Loucy (cell line): ENCODE measurements at regions not wholly inside any gene's neighbourhood (a gene's known extent, or its start where the extent isn't known, plus 50 kb on each side); places are given as distances from the start of the nearest gene placed in this dataset.

Experiments used
- H2AFZ ChIP-seq: fragments of 200-600 bp; sonication (generic); 2 replicates; pipeline ENCODE4 v1.6.0; 2016; ENCODE audit warnings: antibody characterized with exemption, mild to moderate bottlenecking, low read length, moderate library complexity
- H3F3A ChIP-seq: fragments of 200-600 bp; 2 replicates; pipeline ENCODE4 v1.6.0; 2016; ENCODE audit warnings: antibody characterized with exemption, low read depth, mild to moderate bottlenecking
- H3K27me3 ChIP-seq: fragments of 200-600 bp; sonication (generic); 2 replicates; pipeline ENCODE4 v1.6.1; 2014; ENCODE audit warnings: low read length, mild to moderate bottlenecking; ENCODE audit not compliant: insufficient read depth, poor library complexity, severe bottlenecking
- H3K36me3 ChIP-seq: fragments of 200-600 bp; sonication (generic); 2 replicates; pipeline ENCODE4 v1.6.1; 2016; ENCODE audit warnings: low read length; ENCODE audit not compliant: insufficient read depth
- H3K4me1 ChIP-seq: fragments of 200-600 bp; sonication (generic); 2 replicates; pipeline ENCODE4 v1.5.1; 2014; ENCODE audit warnings: low read length, mild to moderate bottlenecking; ENCODE audit not compliant: insufficient read depth, poor library complexity, severe bottlenecking
- H3K4me2 ChIP-seq: fragments of 200-600 bp; sonication (generic); 2 replicates; pipeline ENCODE4 v1.6.0; 2014; ENCODE audit warnings: antibody characterized with exemption, low read length, low read depth, mild to moderate bottlenecking; ENCODE audit not compliant: poor library complexity, severe bottlenecking
- H3K4me3 ChIP-seq: fragments of 200-600 bp; sonication (generic); 2 replicates; pipeline ENCODE4 v1.5.1; 2014; ENCODE audit warnings: low read length, mild to moderate bottlenecking, mixed read lengths; ENCODE audit not compliant: poor library complexity, severe bottlenecking
- H3K79me2 ChIP-seq: fragments of 200-600 bp; sonication (generic); 2 replicates; pipeline ENCODE4 v1.6.1; 2014; ENCODE audit warnings: low read length; ENCODE audit not compliant: insufficient read depth
- H3K9ac ChIP-seq: fragments of 200-600 bp; sonication (generic); 2 replicates; pipeline ENCODE4 v1.6.0; 2014; ENCODE audit warnings: mild to moderate bottlenecking, low read depth, low read length, moderate library complexity; ENCODE audit not compliant: poor library complexity, severe bottlenecking
- H3K9me2 ChIP-seq: fragments of 200-600 bp; sonication (generic); replicated peaks from 2 replicates; pipeline ENCODE4 v1.6.1; 2016; ENCODE audit warnings: low read depth, low read length, mixed read lengths
- H3K9me3 ChIP-seq: fragments of 200-600 bp; sonication (generic); 2 replicates; pipeline ENCODE4 v1.6.1; 2014; ENCODE audit warnings: mild to moderate bottlenecking, antibody characterized with exemption, low read length, low read depth; ENCODE audit not compliant: insufficient read depth
- H4K20me1 ChIP-seq: fragments of 200-600 bp; sonication (generic); 2 replicates; pipeline ENCODE4 v1.6.0; 2014; ENCODE audit warnings: antibody characterized with exemption, low read length, mild to moderate bottlenecking; ENCODE audit not compliant: insufficient read depth, poor library complexity, severe bottlenecking
- EZH2phosphoT487 ChIP-seq: fragments of 200-600 bp; IDR thresholded peaks from 2 replicates; pipeline ENCODE4 v1.6.1; 2018; ENCODE audit warnings: antibody characterized with exemption, mild to moderate bottlenecking, moderate library complexity, borderline replicate concordance
- TF ChIP-seq, protein P1 (sequence below): fragments of 200-600 bp; sonication (generic); conservative IDR thresholded peaks from 2 replicates; pipeline ENCODE4 v1.5.1; 2014; ENCODE audit warnings: mild to moderate bottlenecking, antibody characterized with exemption, low read length

DNA sequence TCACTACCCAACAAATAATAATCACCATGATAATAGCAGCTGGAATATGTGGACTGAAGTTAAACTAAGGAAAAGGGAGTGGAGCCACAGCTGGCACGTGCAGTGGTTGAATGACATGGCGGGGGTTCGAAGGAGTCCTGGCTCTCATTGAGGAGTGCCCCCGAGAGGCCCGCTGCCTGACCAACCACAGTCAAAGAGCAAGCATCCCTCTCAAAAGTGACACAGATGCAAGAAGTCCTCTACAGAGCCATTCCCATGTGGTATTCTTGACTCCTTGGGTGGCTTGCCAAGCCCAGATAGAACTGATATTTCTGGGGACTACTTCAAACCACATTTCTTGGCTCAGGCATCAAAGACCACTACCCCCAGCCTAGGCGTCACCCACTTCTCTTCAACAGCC lies 405.1 kb downstream of the TNS1 start:
- Histone ChIP-seq H3K4me3 (no peak overlapping the region), H3K9ac (no peak overlapping the region), H3F3A (no peaks in the 10 kb centered on the region), H3K27me3 (no peaks in the 10 kb centered on the region), H3K79me2 (no peaks in the 10 kb centered on the region), H3K9me2 (no peaks in the 10 kb centered on the region), H3K4me1 (peaks cover 28% of the 10 kb centered on the region), H3K9me3 (no peaks in the 10 kb centered on the region), H3K4me2 (no peak overlapping the region), H3K36me3 (no peaks in the 10 kb centered on the region), H2AFZ (no peak overlapping the region), H4K20me1 (no peaks in the 10 kb centered on the region)
- TF ChIP-seq EZH2phosphoT487, result no peak
- TF ChIP-seq, protein P1, sequence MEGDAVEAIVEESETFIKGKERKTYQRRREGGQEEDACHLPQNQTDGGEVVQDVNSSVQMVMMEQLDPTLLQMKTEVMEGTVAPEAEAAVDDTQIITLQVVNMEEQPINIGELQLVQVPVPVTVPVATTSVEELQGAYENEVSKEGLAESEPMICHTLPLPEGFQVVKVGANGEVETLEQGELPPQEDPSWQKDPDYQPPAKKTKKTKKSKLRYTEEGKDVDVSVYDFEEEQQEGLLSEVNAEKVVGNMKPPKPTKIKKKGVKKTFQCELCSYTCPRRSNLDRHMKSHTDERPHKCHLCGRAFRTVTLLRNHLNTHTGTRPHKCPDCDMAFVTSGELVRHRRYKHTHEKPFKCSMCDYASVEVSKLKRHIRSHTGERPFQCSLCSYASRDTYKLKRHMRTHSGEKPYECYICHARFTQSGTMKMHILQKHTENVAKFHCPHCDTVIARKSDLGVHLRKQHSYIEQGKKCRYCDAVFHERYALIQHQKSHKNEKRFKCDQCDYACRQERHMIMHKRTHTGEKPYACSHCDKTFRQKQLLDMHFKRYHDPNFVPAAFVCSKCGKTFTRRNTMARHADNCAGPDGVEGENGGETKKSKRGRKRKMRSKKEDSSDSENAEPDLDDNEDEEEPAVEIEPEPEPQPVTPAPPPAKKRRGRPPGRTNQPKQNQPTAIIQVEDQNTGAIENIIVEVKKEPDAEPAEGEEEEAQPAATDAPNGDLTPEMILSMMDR, result no peak

GRCh38 chr2:217597145-217597544 lies 405.6 kb downstream of the TNS1 start:
- Histone ChIP-seq H3F3A (no peaks in the 10 kb centered on the region), H3K4me3 (no peak overlapping the region), H3K79me2 (no peaks in the 10 kb centered on the region), H3K9me2 (no peaks in the 10 kb centered on the region), H3K36me3 (no peaks in the 10 kb centered on the region), H4K20me1 (no peaks in the 10 kb centered on the region), H3K9ac (no peak overlapping the region), H2AFZ (no peak overlapping the region), H3K9me3 (no peaks in the 10 kb centered on the region), H3K27me3 (no peaks in the 10 kb centered on the region), H3K4me1 (peaks cover 28% of the 10 kb centered on the region), H3K4me2 (no peak overlapping the region)
- TF ChIP-seq EZH2phosphoT487, result no peak
- TF ChIP-seq, protein P1, result no peak

DNA sequence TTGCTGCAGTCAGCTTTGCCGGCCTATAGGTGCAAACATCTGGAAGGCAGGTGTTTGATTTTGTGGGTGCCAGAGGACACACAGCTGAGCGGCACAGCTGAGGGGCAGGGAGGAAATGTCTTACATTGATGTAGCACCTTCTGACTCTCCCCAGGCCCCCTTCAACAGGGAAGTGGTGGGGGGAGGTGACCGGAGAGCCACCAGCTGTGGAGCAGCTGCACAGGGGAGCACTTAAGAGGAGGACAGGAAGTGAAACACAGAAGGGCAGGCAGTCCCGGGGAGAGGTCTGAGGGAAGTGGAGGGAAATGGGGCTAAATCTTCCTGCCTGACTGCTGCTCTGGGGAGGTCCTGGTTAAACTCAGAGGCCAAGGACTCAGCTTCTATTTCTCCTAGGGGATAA lies 409.1 kb downstream of the TNS1 start:
- no peaks in the 10 kb centered on the region for H3K36me3 ChIP-seq
- TF ChIP-seq, protein P1, result no peak
- TF ChIP-seq EZH2phosphoT487, result no peak
- H3K4me2 ChIP-seq, result peak overlapping the region; percentile 68
- H2AFZ ChIP-seq, result peak overlapping the region; percentile 83
- no peaks in the 10 kb centered on the region for H4K20me1 ChIP-seq
- peaks cover 5% of the 10 kb centered on the region for H3K27me3 ChIP-seq
- peaks cover 24% of the 10 kb centered on the region for H3K4me1 ChIP-seq
- H3K79me2 ChIP-seq, result no peaks in the 10 kb centered on the region
- H3F3A ChIP-seq, result no peaks in the 10 kb centered on the region
- H3K9ac ChIP-seq, result peak overlapping the region; percentile 29
- no peaks in the 10 kb centered on the region for H3K9me3 ChIP-seq
- peak overlapping the region; percentile 55 for H3K4me3 ChIP-seq
- H3K9me2 ChIP-seq, result no peaks in the 10 kb centered on the region
